ENCODE measurements at regions not wholly inside any gene's neighbourhood (a gene's known extent, or its start where the extent isn't known, plus 50 kb on each side); places are given as distances from the start of the nearest gene placed in this dataset.

GRCh38 chr7:27364344-27364758 is 121.7 kb downstream of the EVX1 start:
- TF ChIP-seq CTCF (IDR thresholded peaks at IDR 0.05 in 2 of 3, conservative IDR thresholded peaks at IDR 0.05 in 1 of 3; ENCODE audit: borderline replicate concordance in 1 of 3, insufficient read depth in 1 of 3, low read depth in 2 of 3, low read length in 2 of 3) = no peak
- TF ChIP-seq EZH2 (IDR thresholded peaks at IDR 0.05) = no peak
- TF ChIP-seq REST (IDR thresholded peaks at IDR 0.05; ENCODE audit: low read depth) = no peak
- no peak for TF ChIP-seq POLR2A (IDR thresholded peaks at IDR 0.05; ENCODE audit: borderline replicate concordance, extremely low read depth, insufficient read depth, insufficient read length)
- no peak for TF ChIP-seq ATF3 (IDR thresholded peaks at IDR 0.05)
- no peak for TF ChIP-seq ZNF274 (IDR thresholded peaks at IDR 0.05; ENCODE audit: low read depth, low read length)
- no peak for TF ChIP-seq SIN3A (IDR thresholded peaks at IDR 0.05; ENCODE audit: low read depth)
